Renal cortex interstitium (tissue), 11 donors: ENCODE measurements at regions not wholly inside any gene's neighbourhood (a gene's known extent, or its start where the extent isn't known, plus 50 kb on each side); places are given as distances from the start of the nearest gene placed in this dataset.

Source experiments
- DNase-seq, 11 donors: peaks; one replicate each; pipeline ENCODE4 v3.0.0-alpha.2; 2013; ENCODE audit warnings: low read depth in 9 of 11, low spot score in 4 of 11; ENCODE audit errors: extremely low read depth in 1 of 11

- no peak for DNase-seq
These were observed 73.9 kb downstream of the SLC25A47 start for GRCh38 chr14:100397005-100397404.

- DNase-seq: peak in 1 of 11 donors; percentile 58
These were observed 74.9 kb downstream of the SLC25A47 start for GRCh38 chr14:100398044-100398443.

GRCh38 chr14:100399052-100399849 is 76.1 kb downstream of the SLC25A47 start:
- no peak for DNase-seq

GRCh38 chr14:100400115-100400514 is 77.0 kb downstream of the SLC25A47 start:
- DNase-seq: no peak

GRCh38 chr14:100401031-100401692 is 78.0 kb downstream of the SLC25A47 start:
- no peak for DNase-seq

- DNase-seq: no peak
These were observed 78.7 kb downstream of the SLC25A47 start for GRCh38 chr14:100401792-100402191.

- DNase-seq: no peak
These were observed 79.5 kb downstream of the SLC25A47 start for GRCh38 chr14:100402631-100403030.

- no peak for DNase-seq
These were observed 80.0 kb downstream of the SLC25A47 start for GRCh38 chr14:100403105-100403504.

GRCh38 chr14:100403802-100404365 is 80.7 kb downstream of the SLC25A47 start:
- DNase-seq: no peak

GRCh38 chr14:100404419-100404818 is 81.3 kb downstream of the SLC25A47 start:
- no peak for DNase-seq

- no peak for DNase-seq
These were observed 82.8 kb downstream of the SLC25A47 start for GRCh38 chr14:100405760-100406455.

GRCh38 chr14:100406505-100407131 is 83.5 kb downstream of the SLC25A47 start:
- DNase-seq: no peak

GRCh38 chr14:100407376-100408102 is 84.4 kb downstream of the SLC25A47 start:
- no peak for DNase-seq

GRCh38 chr14:100408350-100409002 is 85.3 kb downstream of the SLC25A47 start:
- no peak for DNase-seq

GRCh38 chr14:100409003-100409360 is 85.8 kb downstream of the SLC25A47 start:
- no peak for DNase-seq

- no peak for DNase-seq
These were observed 86.5 kb downstream of the SLC25A47 start for GRCh38 chr14:100409651-100410050.

GRCh38 chr14:100410056-100410565 is 87.0 kb downstream of the SLC25A47 start:
- no peak for DNase-seq

- no peak for DNase-seq
These were observed 90.6 kb downstream of the SLC25A47 start for GRCh38 chr14:100413699-100414098.
